HepG2 (cell line): ENCODE measurements at regions not wholly inside any gene's neighbourhood (a gene's known extent, or its start where the extent isn't known, plus 50 kb on each side); places are given as distances from the start of the nearest gene placed in this dataset.

ENCODE experiments used
- ATAC-seq: fragments of 200-7000 bp; cut with Tn5 transposase; 3 replicates; pipeline ENCODE4 v1.9.1; 2020; ENCODE audit warnings: mild to moderate bottlenecking, moderate library complexity
- BruUV-seq: library from RNA; stranded (reverse); fragments of 400-500 nt; replicated peaks from 2 replicates; lab custom pipeline; 2021; lab: Mats Ljungman, UMichigan
- CTCF ChIA-PET: fragments of 300-600 bp; formaldehyde crosslinking; extraction: SDS; loops from one replicate; lab custom pipeline; 2021; ENCODE audit warnings: low total read pairs, inconsistent platforms, low intra/inter-chr PET ratio; lab: Yijun Ruan, JAX
- POLR2A ChIA-PET: fragments of 350-600 bp; sonication (Branson Sonifier 250); formaldehyde crosslinking; loops from one replicate; lab custom pipeline; 2020; ENCODE audit warnings: antibody characterized with exemption, inconsistent platforms; lab: Yijun Ruan, JAX
- DNase-seq: peaks from one replicate; pipeline ENCODE4 v3.0.0-alpha.2; 2015; ENCODE audit warnings: low spot score
- FAIRE-seq: peaks from 3 replicates; lab custom pipeline; 2011; peaks lifted over from hg19 to GRCh38; lab: Jason Lieb, UNC
- H2AFZ ChIP-seq: one replicate; pipeline ENCODE4 v1.6.1; 2011; ENCODE audit warnings: low read length, inconsistent platforms
- H3K27ac ChIP-seq: fragments of 300-600 bp; 3 replicates; pipeline ENCODE4 v1.8.0; 2011; ENCODE audit warnings: mixed run types, mild to moderate bottlenecking, mixed read lengths, low read length, inconsistent platforms; ENCODE audit not compliant: insufficient read depth; ENCODE audit errors: extremely low read length
- H3K27me3 ChIP-seq, 2 experiments: fragments of 200-600 bp in 1 of 2; 2 replicates in 1 of 2; 3 replicates in 1 of 2; pipeline versions ENCODE4 v1.6.0 to v1.8.0; 2011; ENCODE audit warnings: low read length in 2 of 2, mild to moderate bottlenecking in 2 of 2, moderate library complexity in 2 of 2, inconsistent platforms in 1 of 2; ENCODE audit not compliant: insufficient read depth in 2 of 2, control insufficient read depth in 1 of 2
- H3K36me3 ChIP-seq, 2 experiments: fragments of 200-600 bp in 1 of 2; replicated peaks in 1 of 2; 2 replicates in 1 of 2; 3 replicates in 1 of 2; pipeline versions ENCODE4 v1.5.1 to v1.8.0; 2011; ENCODE audit warnings: low read length in 2 of 2, inconsistent platforms in 1 of 2; ENCODE audit not compliant: insufficient read depth in 2 of 2, control insufficient read depth in 1 of 2
- H3K4me1 ChIP-seq: 2 replicates; pipeline ENCODE4 v1.5.1; 2012; ENCODE audit warnings: low read length, inconsistent platforms; ENCODE audit not compliant: insufficient read depth
- H3K4me2 ChIP-seq: 2 replicates; pipeline ENCODE4 v1.6.0; 2011; ENCODE audit warnings: low read depth, low read length, inconsistent platforms
- H3K4me3 ChIP-seq, 3 experiments: fragments of 200-600 bp in 1 of 3; sonication (generic), shearing (Covaris generic) in 1 of 3; replicated peaks in 1 of 3; 2 replicates each; pipeline ENCODE4 v1.5.1; 2011 to 2016; ENCODE audit warnings: low read length in 3 of 3, inconsistent platforms in 2 of 3, low read depth in 2 of 3, mild to moderate bottlenecking in 2 of 3, control low read depth in 1 of 3, mixed read lengths in 1 of 3; ENCODE audit not compliant: insufficient read depth in 1 of 3
- H3K79me2 ChIP-seq: one replicate; pipeline ENCODE4 v1.6.1; 2011; ENCODE audit warnings: low read length, inconsistent platforms; ENCODE audit not compliant: insufficient read depth
- H3K9ac ChIP-seq: 2 replicates; pipeline ENCODE4 v1.6.0; 2011; ENCODE audit warnings: mild to moderate bottlenecking, low read depth, low read length, inconsistent platforms; ENCODE audit not compliant: insufficient read depth
- H3K9me3 ChIP-seq: 2 replicates; pipeline ENCODE4 v1.5.1; 2012; ENCODE audit warnings: mild to moderate bottlenecking, low read length
- H4K20me1 ChIP-seq: 2 replicates; pipeline ENCODE4 v1.6.0; 2011; ENCODE audit warnings: inconsistent platforms, mild to moderate bottlenecking, low read length, moderate library complexity; ENCODE audit not compliant: insufficient read depth
- CHCHD3 ChIP-seq: sonication (generic); formaldehyde crosslinking; IDR thresholded peaks from 2 replicates; pipeline ENCODE4 v1.8.0; 2022; ENCODE audit warnings: mild to moderate bottlenecking, missing genetic modification reagents, moderate library complexity
- FOXC1 ChIP-seq: sonication (generic); formaldehyde crosslinking; IDR thresholded peaks from 2 replicates; pipeline ENCODE4 v1.8.0; 2022; ENCODE audit warnings: mild to moderate bottlenecking, missing genetic modification reagents, borderline replicate concordance
- GRHL1 ChIP-seq: sonication (generic); formaldehyde crosslinking; conservative IDR thresholded peaks from 2 replicates; pipeline ENCODE4 v1.8.0; 2022; ENCODE audit warnings: missing genetic modification reagents
- MED1 ChIP-seq: sonication (generic); formaldehyde crosslinking; IDR thresholded peaks from 2 replicates; pipeline ENCODE4 v1.4.0; 2020; ENCODE audit warnings: missing genetic modification reagents
- MIER2 ChIP-seq: IDR thresholded peaks from 2 replicates; pipeline ENCODE4 v1.6.1; 2016; ENCODE audit warnings: missing biosample characterization, missing genetic modification reagents
- NFE2L2 ChIP-seq: fragments of 150-350 bp; IDR thresholded peaks from 2 replicates; pipeline ENCODE4 v1.6.1; 2014; ENCODE audit warnings: low read length
- TFE3 ChIP-seq: IDR thresholded peaks from 2 replicates; pipeline ENCODE4 v1.6.1; 2016
- ZNF256 ChIP-seq: sonication (generic); formaldehyde crosslinking; conservative IDR thresholded peaks from 2 replicates; pipeline ENCODE4 v1.4.0; 2020; ENCODE audit warnings: missing genetic modification reagents
- ZNF260 ChIP-seq: sonication (generic); formaldehyde crosslinking; IDR thresholded peaks from 2 replicates; pipeline ENCODE4 v1.4.0; 2020; ENCODE audit warnings: missing genetic modification reagents, low read depth, mild to moderate bottlenecking, borderline replicate concordance
- ZNF30 ChIP-seq: sonication (generic); formaldehyde crosslinking; IDR thresholded peaks from 2 replicates; pipeline ENCODE4 v1.5.0; 2020; ENCODE audit warnings: mild to moderate bottlenecking, missing genetic modification reagents
- ZNF335 ChIP-seq: sonication (generic); formaldehyde crosslinking; IDR thresholded peaks from 2 replicates; pipeline ENCODE4 v1.4.0; 2020; ENCODE audit warnings: missing genetic modification reagents
- ZNF768 ChIP-seq: sonication (generic); formaldehyde crosslinking; IDR thresholded peaks from 2 replicates; pipeline ENCODE4 v1.4.0; 2020; ENCODE audit warnings: missing genetic modification reagents
- ZNF788 ChIP-seq: sonication (generic); formaldehyde crosslinking; IDR thresholded peaks from 2 replicates; pipeline ENCODE4 v1.5.0; 2020; ENCODE audit warnings: mild to moderate bottlenecking, missing genetic modification reagents, borderline replicate concordance
- WGBS: methylation state at CpG from one replicate; pipeline ENCODE4 v1.1.6; 2017; ENCODE audit warnings: low lambda C conversion rate; 5-methylcytosine and 5-hydroxymethylcytosine counted together
- in situ Hi-C: cut with HindIII; loops from 2 replicates; pipeline ENCODE4 v1.10.0; 2017; ENCODE audit warnings: low pct_unique_long_range_greater_than_20kb; ENCODE audit not compliant: extremely low pct_ligation_motif_present
- intact Hi-C: fragments of 100-400 bp; cut with micrococcal nuclease; formaldehyde crosslinking; loops from one replicate; pipeline ENCODE4 v1.10.0; 2022; ENCODE audit not compliant: unreplicated experiment

- TF ChIP-seq ZNF335 (CRISPR knock-in tag) (no peak), ZNF788 (CRISPR knock-in tag) (no peak)
These were observed 500.9 kb downstream of the NPHP4 start (continued) for GRCh38 chr1:5491207-5491904.

GRCh38 chr1:5490635-5491034 is 501.6 kb downstream of the NPHP4 start:
- H3K4me2 ChIP-seq = no peak overlapping the region
- H3K36me3 ChIP-seq = no peaks in the 10 kb centered on the region
- TF ChIP-seq ZNF30 (no peak), ZNF260 (CRISPR knock-in tag) (no peak), ZNF256 (CRISPR knock-in tag) (no peak), MED1 (no peak), GRHL1 (CRISPR knock-in tag) (no peak), CHCHD3 (no peak), FOXC1 (no peak), NFE2L2 (no peak), ZNF768 (CRISPR knock-in tag) (no peak), TFE3 (no peak), MIER2 (CRISPR knock-in tag) (no peak)
- H3K27ac ChIP-seq = no peak overlapping the region
- FAIRE-seq (no peak), DNase-seq (no peak), ATAC-seq (no peak)
- no peaks in the 10 kb centered on the region for H3K79me2 ChIP-seq
- POLR2A ChIA-PET = no interaction called here
- H3K4me1 ChIP-seq = no peaks in the 10 kb centered on the region
- in situ Hi-C loops = no loop called here
- no peaks in the 10 kb centered on the region for H4K20me1 ChIP-seq
- no peaks in the 10 kb centered on the region for H3K9me3 ChIP-seq
- no peak overlapping the region for H3K4me3 ChIP-seq
- H3K9ac ChIP-seq = no peak overlapping the region
- intact Hi-C loops = no loop called here
- WGBS = 34% methylated on average over 4 of the region's 12 CpGs
- CTCF ChIA-PET = no interaction called here
- H2AFZ ChIP-seq = no peak overlapping the region
- peaks cover 5 to 39% of the 10 kb centered on the region in 2 experiments; a peak in 4 of 5 replicates for H3K27me3 ChIP-seq
- no TSS peak for BruUV-seq
